Prostate gland (tissue), 2 donors: ENCODE measurements at regions not wholly inside any gene's neighbourhood (a gene's known extent, or its start where the extent isn't known, plus 50 kb on each side); places are given as distances from the start of the nearest gene placed in this dataset.

ENCODE experiments used
- CTCF ChIP-seq, 4 experiments: fragments of 200-600 bp in 2 of 4; fragments of 450-650 bp in 2 of 4; sonication (generic) in 2 of 4; IDR thresholded peaks; 1 replicate in 3 of 4; 2 replicates in 1 of 4; pipeline ENCODE4 v1.5.1; 2016 to 2019; ENCODE audit warnings: antibody characterized with exemption in 4 of 4, mild to moderate bottlenecking in 2 of 4, moderate library complexity in 2 of 4
- POLR2AphosphoS5 ChIP-seq: sonication (generic); formaldehyde crosslinking; IDR thresholded peaks from one replicate; pipeline ENCODE4 v1.6.1; 2017; ENCODE audit warnings: antibody characterized with exemption

- TF ChIP-seq POLR2AphosphoS5, result no peak
- TF ChIP-seq CTCF (IDR thresholded peaks at IDR 0.05), result no peak
These were observed 371.0 kb downstream of the SFMBT2 start for GRCh38 chr10:7039859-7040258.
